ENCODE measurements at regions not wholly inside any gene's neighbourhood (a gene's known extent, or its start where the extent isn't known, plus 50 kb on each side); places are given as distances from the start of the nearest gene placed in this dataset.

DNA sequence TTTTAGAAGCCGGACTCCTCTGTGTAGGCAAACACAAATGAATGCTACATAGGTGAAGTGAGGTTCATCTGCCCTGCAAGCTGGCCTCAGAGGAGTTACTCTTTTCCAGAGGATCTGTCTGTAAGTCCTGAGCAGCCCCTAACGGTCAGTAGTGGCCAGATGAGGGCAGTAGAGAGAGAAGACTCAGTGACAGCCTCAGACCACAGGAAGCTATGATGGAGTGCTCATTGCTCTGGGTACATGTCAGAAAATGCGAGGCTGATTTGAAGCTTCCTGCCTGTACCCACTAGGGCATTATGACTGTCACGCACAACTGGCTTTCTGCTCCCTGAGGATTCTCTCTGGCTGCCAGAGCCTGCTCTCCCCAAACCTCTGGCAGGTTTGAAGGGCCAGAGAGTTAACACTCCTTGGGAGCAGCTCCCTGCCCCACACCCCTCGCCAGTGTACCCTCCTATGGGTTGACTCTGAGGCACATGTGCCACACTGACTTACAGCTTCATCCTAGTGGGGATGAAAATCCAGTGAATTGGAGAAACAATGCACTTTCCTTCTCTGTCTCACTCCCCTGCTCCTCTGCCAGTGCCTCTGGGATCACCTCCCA lies 141.5 kb downstream of the GABRG2 start:
- Histone ChIP-seq H3K4me1 (ENCODE audit: control insufficient read depth, insufficient read depth, low read length, poor library complexity, severe bottlenecking) (no peaks in the 10 kb centered on the region), H3K4me3 (ENCODE audit: extremely low read depth, insufficient read depth, low read length, poor library complexity, severe bottlenecking) (no peak overlapping the region), H3K27ac (ENCODE audit: low read depth, low read length, severe bottlenecking) (no peak overlapping the region), H3K9me3 (ENCODE audit: control insufficient read depth, low read length) (no peaks in the 10 kb centered on the region), H3K36me3 (ENCODE audit: control insufficient read depth, insufficient read depth, low read length) (no peaks in the 10 kb centered on the region)
- 41 to 61% methylated on average over 3 to 4 of the region's 5 CpGs for WGBS, 2 experiments (ENCODE audit: insufficient coverage in 2 of 2)

GRCh38 chr5:162214551-162214950 lies 147.0 kb downstream of the GABRG2 start:
- WGBS, 2 experiments (ENCODE audit: insufficient coverage in 2 of 2) = 83 to 86% methylated on average over 1 of the region's 2 CpGs
- no peaks in the 10 kb centered on the region for H3K36me3 ChIP-seq (ENCODE audit: control insufficient read depth, insufficient read depth, low read length)
- H3K9me3 ChIP-seq (ENCODE audit: control insufficient read depth, low read length) = no peaks in the 10 kb centered on the region
- no peak overlapping the region for H3K4me3 ChIP-seq (ENCODE audit: extremely low read depth, insufficient read depth, low read length, poor library complexity, severe bottlenecking)
- no peaks in the 10 kb centered on the region for H3K4me1 ChIP-seq (ENCODE audit: control insufficient read depth, insufficient read depth, low read length, poor library complexity, severe bottlenecking)
- no peak overlapping the region for H3K27ac ChIP-seq (ENCODE audit: low read depth, low read length, severe bottlenecking)

- H3K36me3 ChIP-seq (ENCODE audit: control insufficient read depth, insufficient read depth, low read length) = no peaks in the 10 kb centered on the region
- H3K4me1 ChIP-seq (ENCODE audit: control insufficient read depth, insufficient read depth, low read length, poor library complexity, severe bottlenecking) = no peaks in the 10 kb centered on the region
- no peaks in the 10 kb centered on the region for H3K9me3 ChIP-seq (ENCODE audit: control insufficient read depth, low read length)
- no peak overlapping the region for H3K4me3 ChIP-seq (ENCODE audit: extremely low read depth, insufficient read depth, low read length, poor library complexity, severe bottlenecking)
- no peak overlapping the region for H3K27ac ChIP-seq (ENCODE audit: low read depth, low read length, severe bottlenecking)
- WGBS, 2 experiments (ENCODE audit: insufficient coverage in 2 of 2) = 80% methylated on average over 1 of the region's 1 CpG; no CpG with 5 or more reads in 1 of the 2 experiments
These were observed 149.5 kb downstream of the GABRG2 start for GRCh38 chr5:162217037-162217436.

- Histone ChIP-seq H3K27ac (ENCODE audit: low read depth, low read length, severe bottlenecking) (no peak overlapping the region), H3K4me3 (ENCODE audit: extremely low read depth, insufficient read depth, low read length, poor library complexity, severe bottlenecking) (no peak overlapping the region), H3K9me3 (ENCODE audit: control insufficient read depth, low read length) (no peaks in the 10 kb centered on the region), H3K36me3 (ENCODE audit: control insufficient read depth, insufficient read depth, low read length) (no peaks in the 10 kb centered on the region), H3K4me1 (ENCODE audit: control insufficient read depth, insufficient read depth, low read length, poor library complexity, severe bottlenecking) (no peaks in the 10 kb centered on the region)
These were observed 154.3 kb downstream of the GABRG2 start for GRCh38 chr5:162221910-162222309.

- Histone ChIP-seq H3K4me1 (ENCODE audit: control insufficient read depth, insufficient read depth, low read length, poor library complexity, severe bottlenecking) (no peaks in the 10 kb centered on the region), H3K36me3 (ENCODE audit: control insufficient read depth, insufficient read depth, low read length) (no peaks in the 10 kb centered on the region), H3K27ac (ENCODE audit: low read depth, low read length, severe bottlenecking) (no peak overlapping the region), H3K9me3 (ENCODE audit: control insufficient read depth, low read length) (no peaks in the 10 kb centered on the region), H3K4me3 (ENCODE audit: extremely low read depth, insufficient read depth, low read length, poor library complexity, severe bottlenecking) (no peak overlapping the region)
- WGBS, 2 experiments (ENCODE audit: insufficient coverage in 2 of 2) = no CpG with 5 or more reads among the region's 2 CpGs
These were observed 159.5 kb downstream of the GABRG2 start for GRCh38 chr5:162227075-162227474.

GRCh38 chr5:162230348-162230747 lies 162.8 kb downstream of the GABRG2 start:
- WGBS, 2 experiments (ENCODE audit: insufficient coverage in 2 of 2) = 92 to 100% methylated on average over 1 of the region's 3 CpGs
- no peak overlapping the region for H3K4me3 ChIP-seq (ENCODE audit: extremely low read depth, insufficient read depth, low read length, poor library complexity, severe bottlenecking)
- H3K4me1 ChIP-seq (ENCODE audit: control insufficient read depth, insufficient read depth, low read length, poor library complexity, severe bottlenecking) = no peaks in the 10 kb centered on the region
- H3K27ac ChIP-seq (ENCODE audit: low read depth, low read length, severe bottlenecking) = no peak overlapping the region
- H3K36me3 ChIP-seq (ENCODE audit: control insufficient read depth, insufficient read depth, low read length) = no peaks in the 10 kb centered on the region
- peaks cover 7% of the 10 kb centered on the region for H3K9me3 ChIP-seq (ENCODE audit: control insufficient read depth, low read length)

DNA sequence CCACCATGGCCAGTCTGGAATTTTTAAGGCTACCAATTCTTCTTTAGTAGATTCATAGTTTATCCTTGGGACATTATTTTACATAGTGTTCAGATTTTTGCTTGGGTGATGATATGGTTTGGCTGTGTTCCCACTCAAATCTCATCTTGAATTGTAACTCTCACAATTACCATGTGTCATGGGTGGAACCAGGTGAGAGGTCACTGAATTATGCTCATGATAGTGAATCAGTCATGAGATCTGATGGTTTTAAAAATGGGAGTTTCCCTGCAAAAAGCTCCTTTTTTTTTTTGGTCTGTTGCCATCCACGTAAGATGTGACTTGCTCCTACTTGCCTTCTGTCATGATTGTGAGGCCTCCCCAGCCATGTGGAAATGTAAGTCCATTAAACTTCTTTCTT lies 163.9 kb downstream of the GABRG2 start:
- Histone ChIP-seq H3K9me3 (ENCODE audit: control insufficient read depth, low read length) (peaks cover 8% of the 10 kb centered on the region), H3K36me3 (ENCODE audit: control insufficient read depth, insufficient read depth, low read length) (no peaks in the 10 kb centered on the region), H3K27ac (ENCODE audit: low read depth, low read length, severe bottlenecking) (no peak overlapping the region), H3K4me3 (ENCODE audit: extremely low read depth, insufficient read depth, low read length, poor library complexity, severe bottlenecking) (no peak overlapping the region), H3K4me1 (ENCODE audit: control insufficient read depth, insufficient read depth, low read length, poor library complexity, severe bottlenecking) (no peaks in the 10 kb centered on the region)
- WGBS, 2 experiments (ENCODE audit: insufficient coverage in 2 of 2) = no CpG with 5 or more reads among the region's 1 CpG

DNA sequence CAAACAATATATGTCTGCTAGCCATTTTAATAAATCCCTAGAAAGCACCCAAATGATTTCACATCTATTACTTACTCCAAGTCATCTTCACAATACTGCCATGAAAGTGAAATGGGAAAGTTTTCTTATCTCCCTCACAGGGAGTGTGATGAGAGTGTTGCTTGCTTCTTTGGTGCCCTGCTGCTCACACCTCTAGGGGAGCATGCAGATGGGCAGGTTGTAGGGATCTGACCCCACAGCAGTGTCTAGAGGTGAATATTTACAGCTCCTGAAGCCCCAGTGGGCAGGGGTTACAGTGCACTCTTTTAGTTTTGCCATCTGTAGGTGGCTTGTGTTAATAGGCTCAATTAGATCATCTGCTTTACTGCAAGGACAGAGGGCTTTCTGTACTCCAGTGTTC lies 173.2 kb downstream of the GABRG2 start:
- Histone ChIP-seq H3K36me3 (ENCODE audit: control insufficient read depth, insufficient read depth, low read length) (no peaks in the 10 kb centered on the region), H3K27ac (ENCODE audit: low read depth, low read length, severe bottlenecking) (no peak overlapping the region), H3K4me3 (ENCODE audit: extremely low read depth, insufficient read depth, low read length, poor library complexity, severe bottlenecking) (no peak overlapping the region), H3K9me3 (ENCODE audit: control insufficient read depth, low read length) (no peaks in the 10 kb centered on the region), H3K4me1 (ENCODE audit: control insufficient read depth, insufficient read depth, low read length, poor library complexity, severe bottlenecking) (no peaks in the 10 kb centered on the region)

- Histone ChIP-seq H3K36me3 (ENCODE audit: control insufficient read depth, insufficient read depth, low read length) (no peaks in the 10 kb centered on the region), H3K4me3 (ENCODE audit: extremely low read depth, insufficient read depth, low read length, poor library complexity, severe bottlenecking) (no peak overlapping the region), H3K4me1 (ENCODE audit: control insufficient read depth, insufficient read depth, low read length, poor library complexity, severe bottlenecking) (no peaks in the 10 kb centered on the region), H3K27ac (ENCODE audit: low read depth, low read length, severe bottlenecking) (no peak overlapping the region), H3K9me3 (ENCODE audit: control insufficient read depth, low read length) (no peaks in the 10 kb centered on the region)
These were observed 174.8 kb downstream of the GABRG2 start for GRCh38 chr5:162242416-162242815.

DNA sequence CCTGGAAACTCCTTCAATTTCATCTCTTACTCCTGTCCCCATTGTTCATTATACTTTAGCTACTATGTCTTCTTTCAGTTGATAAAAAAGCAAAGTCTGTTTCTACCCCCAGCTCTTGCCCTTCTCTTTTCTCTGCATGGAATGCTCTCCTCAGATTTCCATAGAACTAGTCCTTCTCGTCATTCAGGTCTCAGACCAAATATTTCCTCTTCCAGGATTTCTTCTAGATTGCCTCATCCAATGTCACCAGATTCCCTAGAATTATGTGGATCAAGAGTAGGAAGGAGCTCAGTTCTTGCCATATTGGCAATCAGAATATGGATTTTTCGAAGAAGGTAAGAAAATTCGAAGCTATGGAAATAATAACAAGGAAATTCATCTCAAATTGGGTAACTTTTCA lies 176.1 kb downstream of the GABRG2 start:
- 82 to 91% methylated on average over 3 of the region's 3 CpGs for WGBS, 2 experiments (ENCODE audit: insufficient coverage in 2 of 2)
- Histone ChIP-seq H3K27ac (ENCODE audit: low read depth, low read length, severe bottlenecking) (no peak overlapping the region), H3K4me3 (ENCODE audit: extremely low read depth, insufficient read depth, low read length, poor library complexity, severe bottlenecking) (no peak overlapping the region), H3K9me3 (ENCODE audit: control insufficient read depth, low read length) (no peaks in the 10 kb centered on the region), H3K36me3 (ENCODE audit: control insufficient read depth, insufficient read depth, low read length) (no peaks in the 10 kb centered on the region), H3K4me1 (ENCODE audit: control insufficient read depth, insufficient read depth, low read length, poor library complexity, severe bottlenecking) (no peaks in the 10 kb centered on the region)

- WGBS, 2 experiments (ENCODE audit: insufficient coverage in 2 of 2) = 92 to 95% methylated on average over 9 of the region's 11 CpGs
- H3K36me3 ChIP-seq (ENCODE audit: control insufficient read depth, insufficient read depth, low read length) = no peaks in the 10 kb centered on the region
- H3K4me1 ChIP-seq (ENCODE audit: control insufficient read depth, insufficient read depth, low read length, poor library complexity, severe bottlenecking) = no peaks in the 10 kb centered on the region
These were observed 180.6 kb downstream of the GABRG2 start for GRCh38 chr5:162248107-162248713.

More at GRCh38 chr5:162248107-162248713, 180.6 kb downstream of the GABRG2 start:
- H3K9me3 ChIP-seq (ENCODE audit: control insufficient read depth, low read length) = no peaks in the 10 kb centered on the region
- no peak overlapping the region for H3K27ac ChIP-seq (ENCODE audit: low read depth, low read length, severe bottlenecking)
- H3K4me3 ChIP-seq (ENCODE audit: extremely low read depth, insufficient read depth, low read length, poor library complexity, severe bottlenecking) = no peak overlapping the region

Measured in mesodermal cell (in vitro differentiated cells).